Common myeloid progenitor, CD34-positive (primary cell): ENCODE measurements at regions not wholly inside any gene's neighbourhood (a gene's known extent, or its start where the extent isn't known, plus 50 kb on each side); places are given as distances from the start of the nearest gene placed in this dataset.
"Not testable (repeated sequence)": the region's sequence is repeated elsewhere in the genome, so short reads cannot be mapped to it uniquely, and the experiment has no call there.

Experiments used
- CTCF ChIA-PET: fragments of 350-600 bp; sonication (Branson Sonifier 250); formaldehyde crosslinking; loops from one replicate; lab custom pipeline; 2021; ENCODE audit warnings: antibody characterized with exemption; lab: Charles Lee
- POLR2A ChIA-PET: fragments of 350-600 bp; sonication (Branson Sonifier 250); formaldehyde crosslinking; loops from one replicate; lab custom pipeline; 2021; ENCODE audit warnings: antibody characterized with exemption; lab: Charles Lee
- DNase-seq, 3 donors: peaks; one replicate each; pipeline versions ENCODE4 v3.0.0 to v3.0.0-alpha.2; 2013
- H3K27ac ChIP-seq, 2 experiments: 1 replicate in 1 of 2; 2 replicates in 1 of 2; pipeline ENCODE4 v1.7.0; 2013; ENCODE audit warnings: inconsistent platforms in 2 of 2, low read length in 2 of 2, mild to moderate bottlenecking in 2 of 2, low read depth in 1 of 2, moderate library complexity in 1 of 2; ENCODE audit not compliant: severe bottlenecking in 2 of 2, insufficient read depth in 1 of 2, poor library complexity in 1 of 2
- H3K27me3 ChIP-seq, 5 experiments: replicated peaks in 2 of 5; 1 replicate in 3 of 5; 2 replicates in 2 of 5; pipeline versions ENCODE4 v1.6.1 to v1.7.0; 2013; ENCODE audit warnings: low read length in 4 of 5, mild to moderate bottlenecking in 2 of 5, moderate library complexity in 2 of 5, inconsistent platforms in 1 of 5; ENCODE audit not compliant: insufficient read depth in 5 of 5, control insufficient read depth in 4 of 5
- H3K36me3 ChIP-seq, 4 experiments: 1 replicate in 2 of 4; 2 replicates in 2 of 4; pipeline versions ENCODE4 v1.6.1 to v1.7.0; 2013; ENCODE audit warnings: low read length in 3 of 4, control low read depth in 1 of 4, mild to moderate bottlenecking in 1 of 4; ENCODE audit not compliant: control insufficient read depth in 4 of 4, insufficient read depth in 4 of 4
- H3K4me1 ChIP-seq, 4 experiments: 1 replicate in 3 of 4; 2 replicates in 1 of 4; pipeline versions ENCODE4 v1.6.1 to v1.7.1; 2013; ENCODE audit warnings: low read length in 3 of 4, mild to moderate bottlenecking in 3 of 4, control low read depth in 1 of 4, inconsistent platforms in 1 of 4, moderate library complexity in 1 of 4; ENCODE audit not compliant: control insufficient read depth in 4 of 4, insufficient read depth in 4 of 4; ENCODE audit errors: control extremely low read depth in 1 of 4
- H3K4me3 ChIP-seq, 7 experiments: 1 replicate in 4 of 7; 2 replicates in 3 of 7; pipeline versions ENCODE4 v1.5.1 to v1.7.0; 2013; ENCODE audit warnings: mild to moderate bottlenecking in 7 of 7, low read length in 6 of 7, moderate library complexity in 6 of 7, inconsistent platforms in 2 of 7, low read depth in 2 of 7, control low read depth in 1 of 7; ENCODE audit not compliant: insufficient read depth in 4 of 7, control insufficient read depth in 1 of 7; ENCODE audit errors: extremely low read depth in 1 of 7
- H3K9me3 ChIP-seq, 5 experiments: 1 replicate in 4 of 5; 2 replicates in 1 of 5; pipeline versions ENCODE4 v1.6.1 to v1.7.1; 2013; ENCODE audit warnings: low read length in 4 of 5, mild to moderate bottlenecking in 2 of 5, inconsistent platforms in 1 of 5, low read depth in 1 of 5, moderate library complexity in 1 of 5; ENCODE audit not compliant: control insufficient read depth in 4 of 5, insufficient read depth in 2 of 5; ENCODE audit errors: control extremely low read depth in 1 of 5
- WGBS: methylation state at CpG from one replicate; pipeline ENCODE4 v1.1.5; 2013; ENCODE audit not compliant: insufficient coverage; 5-methylcytosine and 5-hydroxymethylcytosine counted together

DNA sequence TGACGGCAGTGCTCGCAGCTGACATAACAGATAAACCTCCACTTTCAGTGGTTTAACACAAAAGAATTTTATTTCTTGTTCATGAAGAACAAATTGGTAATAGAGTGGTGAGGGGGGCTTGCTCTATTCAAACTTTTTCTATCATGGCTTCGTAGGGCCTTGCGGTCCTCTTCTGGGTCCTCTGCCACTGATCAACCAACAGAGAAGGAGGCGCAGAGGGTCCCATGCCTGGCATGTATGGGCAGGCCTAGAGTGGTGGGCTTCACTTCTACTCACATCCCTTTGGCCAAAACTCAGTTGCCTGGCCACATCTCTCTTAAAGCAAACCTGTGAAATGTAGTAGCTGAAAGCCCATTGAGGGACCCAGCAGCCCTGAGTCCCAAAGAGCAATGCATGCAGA is 460.5 kb downstream of the SIPA1L2 start:
- peaks cover 0 to 3% (median 0%) of the 10 kb centered on the region in 5 experiments for H3K9me3 ChIP-seq
- no peak overlapping the region for H3K4me3 ChIP-seq
- CTCF ChIA-PET: interaction anchor here (0.9 kb wide), 1 partner anchor 303 kb away, joined by 3 read pairs; no protein-coding TSS in a partner anchor
- POLR2A ChIA-PET: interaction anchor here (0.5 kb wide), 1 partner anchor 413 kb away, joined by 3 read pairs; no protein-coding TSS in a partner anchor
- no peaks in the 10 kb centered on the region for H3K27me3 ChIP-seq
- no peaks in the 10 kb centered on the region for H3K36me3 ChIP-seq
- H3K4me1 ChIP-seq: peaks cover 0 to 7% (median 5%) of the 10 kb centered on the region in 4 experiments
- H3K27ac ChIP-seq: no peak overlapping the region
- WGBS: 100% methylated on average over 3 of the region's 5 CpGs
- no peak for DNase-seq

DNA sequence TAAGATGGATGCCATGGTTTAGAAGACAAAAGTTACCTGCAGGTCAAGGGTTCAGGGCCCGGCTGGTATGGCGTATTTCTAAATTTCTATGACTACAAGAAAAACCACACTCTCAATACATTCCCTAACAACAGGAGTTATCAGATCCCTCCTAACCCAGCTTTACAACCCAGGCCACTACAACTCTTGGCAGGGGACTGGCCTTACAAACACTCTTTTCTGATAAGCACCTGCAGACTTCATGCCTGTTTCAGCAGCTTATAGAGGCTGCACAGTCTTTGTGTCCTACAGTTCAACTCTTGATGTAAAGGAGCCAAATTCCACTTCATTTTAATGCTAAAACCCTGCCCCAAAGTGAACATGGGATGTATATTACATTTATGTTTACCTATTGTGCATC is 461.4 kb downstream of the SIPA1L2 start:
- WGBS: 100% methylated on average over 2 of the region's 2 CpGs
- ChIA-PET CTCF (interaction anchor here (0.9 kb wide), 1 partner anchor 302 kb away, joined by 3 read pairs; no protein-coding TSS in a partner anchor), POLR2A (no interaction called here)
- no peak for DNase-seq
- Histone ChIP-seq H3K4me1 (peaks cover 0 to 6% (median 4%) of the 10 kb centered on the region in 4 experiments), H3K9me3 (peaks cover 0 to 3% (median 0%) of the 10 kb centered on the region in 5 experiments), H3K36me3 (no peaks in the 10 kb centered on the region), H3K27me3 (no peaks in the 10 kb centered on the region), H3K4me3 (no peak overlapping the region), H3K27ac (no peak overlapping the region)

DNA sequence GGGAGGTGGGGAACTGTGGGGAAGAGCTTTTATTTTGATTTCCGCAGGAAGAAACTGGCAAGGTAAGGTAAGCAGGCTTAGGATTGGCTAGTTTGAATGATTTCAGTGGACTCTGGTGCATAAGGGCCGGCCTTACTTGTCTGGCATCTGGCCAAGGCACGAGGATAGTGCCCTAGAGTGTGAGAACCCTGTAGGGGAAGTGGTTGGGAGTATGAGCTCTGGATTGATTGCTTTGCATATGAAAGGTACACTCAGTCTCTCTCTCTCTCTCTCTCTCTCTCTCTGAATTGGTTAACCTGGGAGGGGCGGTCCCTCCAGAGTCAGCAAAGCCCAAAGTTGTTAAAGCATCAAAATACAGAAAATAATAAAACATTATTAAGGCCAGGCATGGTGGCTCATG is 463.0 kb downstream of the SIPA1L2 start:
- no peak for DNase-seq
- WGBS: 100% methylated on average over 1 of the region's 4 CpGs
- Histone ChIP-seq H3K9me3 (peaks cover 0 to 3% (median 0%) of the 10 kb centered on the region in 5 experiments), H3K4me3 (no peak overlapping the region), H3K27me3 (no peaks in the 10 kb centered on the region), H3K4me1 (no peaks in the 10 kb centered on the region), H3K27ac (no peak overlapping the region), H3K36me3 (no peaks in the 10 kb centered on the region)
- POLR2A ChIA-PET: no interaction called here
- CTCF ChIA-PET: no interaction called here

DNA sequence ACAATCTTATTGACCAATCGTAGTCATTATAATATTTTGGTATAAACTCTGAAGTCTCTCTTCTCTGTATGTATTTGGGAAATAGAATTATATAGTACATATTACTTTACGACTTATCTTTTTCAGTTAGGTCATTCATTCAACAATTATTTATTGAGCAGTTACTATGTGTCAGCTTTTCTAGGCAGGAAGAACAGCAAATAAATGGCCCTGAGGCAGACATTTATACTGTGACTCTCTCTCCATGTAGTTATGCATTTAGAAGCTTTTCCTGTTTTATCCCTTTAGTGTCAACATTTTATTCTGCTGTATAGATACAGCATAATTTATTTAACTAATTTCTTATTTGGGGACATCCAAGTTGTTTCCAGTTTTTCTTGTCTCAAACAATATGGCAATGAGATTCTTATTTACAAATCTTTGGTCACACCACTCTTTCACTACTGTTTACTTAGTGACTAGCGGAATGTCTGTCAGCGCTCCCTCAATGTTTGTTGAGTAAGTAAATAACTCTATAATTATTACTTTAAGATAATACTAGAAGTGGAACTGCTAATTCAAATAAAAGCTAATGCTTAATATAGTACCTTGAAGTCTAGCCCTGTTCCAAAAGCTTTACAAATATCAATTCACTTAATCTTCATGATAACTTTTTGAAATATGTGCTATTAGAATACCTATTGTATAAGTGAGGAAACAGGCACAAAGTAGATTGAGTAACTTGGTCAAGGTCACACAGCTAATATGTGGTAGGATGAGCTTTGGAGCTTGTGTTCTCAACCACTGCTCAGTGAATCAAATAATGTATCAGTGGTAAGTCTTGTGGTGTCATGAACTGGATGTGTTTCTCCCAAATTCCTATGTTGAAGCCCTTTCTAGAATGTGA is 465.6 kb downstream of the SIPA1L2 start:
- Histone ChIP-seq H3K9me3 (peaks cover 0 to 3% (median 0%) of the 10 kb centered on the region in 5 experiments), H3K4me3 (no peak overlapping the region), H3K27me3 (no peaks in the 10 kb centered on the region), H3K4me1 (no peaks in the 10 kb centered on the region), H3K27ac (no peak overlapping the region), H3K36me3 (no peaks in the 10 kb centered on the region)
- no peak for DNase-seq
- ChIA-PET CTCF (no interaction called here), POLR2A (no interaction called here)
- no CpG with 5 or more reads among the region's 4 CpGs for WGBS

DNA sequence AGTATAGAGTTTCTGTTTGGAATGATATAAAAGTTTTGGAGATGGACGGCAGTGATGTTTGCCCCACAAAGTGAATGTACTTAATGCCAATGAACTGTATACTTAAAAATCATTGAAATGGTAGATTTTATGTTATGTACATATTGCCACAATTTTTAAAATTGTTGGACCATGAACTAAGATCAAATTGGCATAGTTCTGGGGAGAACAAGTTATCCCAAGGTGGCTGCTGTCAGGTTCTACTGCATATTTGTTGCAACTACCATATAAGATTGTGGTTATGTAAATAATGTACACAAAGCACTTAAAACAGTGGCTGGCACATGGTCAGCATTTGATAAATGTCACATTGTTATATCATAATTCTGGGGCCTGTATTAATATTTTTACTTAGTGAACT is 466.4 kb downstream of the SIPA1L2 start:
- Histone ChIP-seq H3K9me3 (peaks cover 0 to 3% (median 0%) of the 10 kb centered on the region in 5 experiments), H3K4me3 (no peak overlapping the region), H3K27ac (no peak overlapping the region), H3K27me3 (no peaks in the 10 kb centered on the region), H3K36me3 (no peaks in the 10 kb centered on the region), H3K4me1 (no peaks in the 10 kb centered on the region)
- DNase-seq: no peak
- WGBS: no CpG with 5 or more reads among the region's 1 CpG
- ChIA-PET CTCF (no interaction called here), POLR2A (no interaction called here)

DNA sequence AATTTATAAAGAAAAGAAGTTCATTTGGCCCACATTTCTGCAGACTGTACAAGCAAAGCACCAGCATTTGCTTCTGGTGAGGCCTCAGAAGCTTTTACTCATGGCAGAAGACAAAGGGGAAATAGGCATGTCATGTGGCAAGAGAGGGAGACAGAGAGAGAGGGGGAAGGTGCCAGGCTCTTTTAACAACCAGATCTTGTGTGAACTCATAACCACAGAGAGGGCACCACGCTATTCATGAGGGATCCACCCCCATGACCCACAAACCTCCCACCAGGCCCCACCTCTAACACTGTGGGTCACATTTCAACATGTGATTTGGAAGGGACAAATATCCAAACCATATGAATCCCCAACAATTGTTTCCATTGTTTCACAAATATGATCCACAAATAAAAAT is 467.9 kb downstream of the SIPA1L2 start:
- 20% methylated on average over 1 of the region's 1 CpG for WGBS
- H3K9me3 ChIP-seq: peaks cover 0 to 3% (median 0%) of the 10 kb centered on the region in 5 experiments
- H3K4me3 ChIP-seq: no peak overlapping the region
- DNase-seq: no peak
- CTCF ChIA-PET: no interaction called here
- POLR2A ChIA-PET: no interaction called here
- no peaks in the 10 kb centered on the region for H3K36me3 ChIP-seq
- H3K27ac ChIP-seq: no peak overlapping the region
- no peaks in the 10 kb centered on the region for H3K4me1 ChIP-seq
- H3K27me3 ChIP-seq: no peaks in the 10 kb centered on the region

DNA sequence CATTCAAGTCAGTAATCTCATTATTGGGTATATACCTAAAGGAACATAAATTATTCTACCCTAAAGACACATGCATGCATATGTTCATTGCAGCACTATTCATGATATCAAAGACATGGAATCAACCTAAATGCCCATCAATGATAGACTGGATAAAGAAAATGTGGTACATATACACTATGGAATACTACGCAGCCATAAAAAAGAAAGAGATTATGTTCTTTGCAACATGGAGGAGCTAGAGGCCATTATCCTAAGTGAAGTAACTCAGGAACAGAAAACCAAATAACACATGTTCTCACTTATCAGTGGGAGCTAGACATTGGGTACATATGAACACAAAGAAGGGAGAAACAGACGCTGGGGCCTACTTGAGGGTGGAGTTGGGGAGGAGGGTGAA is 471.4 kb downstream of the SIPA1L2 start:
- H3K27ac ChIP-seq, DNase-seq, CTCF ChIA-PET, H3K4me3 ChIP-seq, H3K36me3 ChIP-seq, H3K27me3 ChIP-seq, POLR2A ChIA-PET, H3K4me1 ChIP-seq, H3K9me3 ChIP-seq: not testable (repeated sequence)
- no CpG with 5 or more reads among the region's 2 CpGs for WGBS
